RPMI7951 (cell line): ENCODE measurements at regions not wholly inside any gene's neighbourhood (a gene's known extent, or its start where the extent isn't known, plus 50 kb on each side); places are given as distances from the start of the nearest gene placed in this dataset.
"Not testable (repeated sequence)": the region's sequence is repeated elsewhere in the genome, so short reads cannot be mapped to it uniquely, and the experiment has no call there.

Source experiments
- DNase-seq: peaks from one replicate; pipeline ENCODE4 v3.0.0-alpha.2; 2012; ENCODE audit warnings: low read depth

- DNase-seq: not testable (repeated sequence)
These were observed 581.8 kb downstream of the SUCLG1 start for GRCh38 chr2:83877261-83877660.

GRCh38 chr2:83874712-83875430 lies 584.2 kb downstream of the SUCLG1 start:
- DNase-seq: no peak

- DNase-seq: no peak
These were observed 585.0 kb downstream of the SUCLG1 start for GRCh38 chr2:83874066-83874465.

GRCh38 chr2:83873110-83873509 lies 586.0 kb downstream of the SUCLG1 start:
- no peak for DNase-seq

- no peak for DNase-seq
These were observed 592.9 kb downstream of the SUCLG1 start for GRCh38 chr2:83866211-83866610.

- no peak for DNase-seq
These were observed 596.5 kb downstream of the SUCLG1 start for GRCh38 chr2:83862600-83862999.

GRCh38 chr2:83860320-83860719 lies 598.8 kb downstream of the SUCLG1 start:
- no peak for DNase-seq

- DNase-seq: no peak
These were observed 599.5 kb downstream of the SUCLG1 start for GRCh38 chr2:83859553-83859952.

- DNase-seq: no peak
These were observed 608.0 kb downstream of the SUCLG1 start for GRCh38 chr2:83851066-83851465.

GRCh38 chr2:83850071-83850725 lies 608.9 kb downstream of the SUCLG1 start:
- no peak for DNase-seq

- no peak for DNase-seq
These were observed 614.6 kb downstream of the SUCLG1 start for GRCh38 chr2:83844490-83844889.

GRCh38 chr2:83842421-83842820 lies 616.7 kb downstream of the SUCLG1 start:
- no peak for DNase-seq

- DNase-seq: no peak
These were observed 621.3 kb downstream of the SUCLG1 start for GRCh38 chr2:83837823-83838222.

GRCh38 chr2:83827618-83828017 lies 631.5 kb downstream of the SUCLG1 start:
- DNase-seq: no peak

GRCh38 chr2:83826577-83826976 lies 632.5 kb downstream of the SUCLG1 start:
- DNase-seq: no peak

- DNase-seq: no peak
These were observed 635.9 kb downstream of the SUCLG1 start for GRCh38 chr2:83823229-83823628.

- no peak for DNase-seq
These were observed 641.6 kb downstream of the SUCLG1 start for GRCh38 chr2:83817511-83817910.

GRCh38 chr2:83808878-83809277 lies 650.2 kb downstream of the SUCLG1 start:
- DNase-seq: no peak

- no peak for DNase-seq
These were observed 656.5 kb downstream of the SUCLG1 start for GRCh38 chr2:83802604-83803003.

- DNase-seq: no peak
These were observed 663.3 kb downstream of the SUCLG1 start for GRCh38 chr2:83795777-83796176.

GRCh38 chr2:83790467-83790866 lies 668.6 kb downstream of the SUCLG1 start:
- DNase-seq: not testable (repeated sequence)

- DNase-seq: not testable (repeated sequence)
These were observed 669.4 kb downstream of the SUCLG1 start for GRCh38 chr2:83789674-83790073.

- not testable (repeated sequence) for DNase-seq
These were observed 670.0 kb downstream of the SUCLG1 start for GRCh38 chr2:83788938-83789566.
